H1 (cell line): ENCODE measurements at regions not wholly inside any gene's neighbourhood (a gene's known extent, or its start where the extent isn't known, plus 50 kb on each side); places are given as distances from the start of the nearest gene placed in this dataset.

Experiments used
- CTCF ChIA-PET: fragments of 300-600 bp; sonication (Branson Sonifier 250); formaldehyde crosslinking; loops from one replicate; lab custom pipeline; 2021; ENCODE audit not compliant: partially characterized antibody; lab: Charles Lee
- POLR2A ChIA-PET: fragments of 300-600 bp; sonication (Branson Sonifier 250); formaldehyde crosslinking; loops from one replicate; lab custom pipeline; 2021; ENCODE audit warnings: inconsistent platforms; ENCODE audit not compliant: partially characterized antibody; lab: Charles Lee
- DNase-seq, 2 experiments: peaks; one replicate each; pipeline versions ENCODE4 v3.0.0 to v3.0.0-alpha.2; 2010 to 2022; ENCODE audit warnings: low spot score in 2 of 2, low read depth in 1 of 2, mixed read lengths in 1 of 2
- FAIRE-seq: peaks from 2 replicates; lab custom pipeline; 2011; peaks lifted over from hg19 to GRCh38; lab: Jason Lieb, UNC
- H2AFZ ChIP-seq: 2 replicates; pipeline ENCODE4 v1.8.1; 2012; ENCODE audit warnings: low read length, inconsistent platforms
- H2AK5ac ChIP-seq: 2 replicates; pipeline ENCODE4 v1.6.1; 2013; ENCODE audit warnings: low read depth, low read length
- H2BK120ac ChIP-seq: replicated peaks from 2 replicates; pipeline ENCODE3; 2013; ENCODE audit warnings: low read depth, low read length, inconsistent platforms
- H2BK12ac ChIP-seq: 2 replicates; pipeline ENCODE4 v1.6.1; 2013; ENCODE audit warnings: low read depth, low read length
- H2BK15ac ChIP-seq: 2 replicates; pipeline ENCODE4 v1.6.1; 2013; ENCODE audit warnings: low read length
- H2BK20ac ChIP-seq: 2 replicates; pipeline ENCODE4 v1.6.1; 2013; ENCODE audit warnings: low read length
- H2BK5ac ChIP-seq: 2 replicates; pipeline ENCODE4 v1.6.1; 2013; ENCODE audit warnings: low read depth, low read length
- H3K14ac ChIP-seq: 2 replicates; pipeline ENCODE4 v1.6.1; 2013; ENCODE audit warnings: inconsistent platforms; ENCODE audit not compliant: insufficient read length
- H3K18ac ChIP-seq: 2 replicates; pipeline ENCODE4 v1.6.1; 2013; ENCODE audit warnings: low read length; ENCODE audit errors: extremely low read depth
- H3K23ac ChIP-seq: 2 replicates; pipeline ENCODE4 v1.6.1; 2013; ENCODE audit warnings: inconsistent platforms; ENCODE audit not compliant: insufficient read length
- H3K23me2 ChIP-seq: 2 replicates; pipeline ENCODE4 v1.6.1; 2013; ENCODE audit warnings: low read depth, low read length
- H3K27ac ChIP-seq: 2 replicates; pipeline ENCODE4 v1.6.1; 2011; ENCODE audit warnings: low read depth, low read length, inconsistent platforms
- H3K27me3 ChIP-seq, 4 experiments: replicated peaks in 1 of 4; 1 replicate in 1 of 4; 2 replicates in 3 of 4; pipeline versions ENCODE4 v1.6.1 to v1.8.1; 2011 to 2013; ENCODE audit warnings: low read length in 3 of 4, mild to moderate bottlenecking in 3 of 4, inconsistent platforms in 2 of 4, mixed read lengths in 2 of 4, moderate library complexity in 1 of 4; ENCODE audit not compliant: control insufficient read depth in 3 of 4, insufficient read depth in 3 of 4; ENCODE audit errors: extremely low read depth in 1 of 4
- H3K36me3 ChIP-seq, 4 experiments: 2 replicates each; pipeline versions ENCODE4 v1.6.1 to v1.8.1; 2011 to 2013; ENCODE audit warnings: mild to moderate bottlenecking in 4 of 4, low read length in 3 of 4, moderate library complexity in 2 of 4, control low read depth in 1 of 4, inconsistent platforms in 1 of 4; ENCODE audit not compliant: insufficient read depth in 4 of 4, control insufficient read depth in 2 of 4
- H3K4ac ChIP-seq: replicated peaks from 2 replicates; pipeline ENCODE3; 2013; ENCODE audit warnings: low read length, low read depth, mixed read lengths, inconsistent platforms; ENCODE audit not compliant: insufficient read length
- H3K4me1 ChIP-seq, 4 experiments: replicated peaks in 1 of 4; 1 replicate in 1 of 4; 2 replicates in 3 of 4; pipeline versions ENCODE4 v1.6.1 to v1.8.1; 2011 to 2013; ENCODE audit warnings: low read length in 3 of 4, inconsistent platforms in 2 of 4, mixed read lengths in 1 of 4; ENCODE audit not compliant: insufficient read depth in 4 of 4, control insufficient read depth in 3 of 4
- H3K4me2 ChIP-seq, 2 experiments: 2 replicates each; pipeline versions ENCODE4 v1.6.1 to v1.8.1; 2011 to 2013; ENCODE audit warnings: low read depth in 2 of 2, low read length in 2 of 2, control low read depth in 1 of 2, inconsistent platforms in 1 of 2, mild to moderate bottlenecking in 1 of 2; ENCODE audit not compliant: insufficient read depth in 1 of 2
- H3K4me3 ChIP-seq, 4 experiments: fragments of 200-600, 300-600 bp in 1 of 4; sonication (generic), shearing (Covaris generic), sonication (Bioruptor Twin) in 1 of 4; 2 replicates each; pipeline versions ENCODE4 v1.5.1 to v1.8.1; 2011 to 2016; ENCODE audit warnings: low read length in 4 of 4, low read depth in 3 of 4, control low read depth in 2 of 4, inconsistent platforms in 2 of 4, mild to moderate bottlenecking in 2 of 4, mixed read lengths in 1 of 4, moderate library complexity in 1 of 4; ENCODE audit not compliant: insufficient read depth in 2 of 4; ENCODE audit errors: extremely low read depth in 1 of 4
- H3K56ac ChIP-seq: replicated peaks from 2 replicates; pipeline ENCODE3; 2013; ENCODE audit warnings: low read depth, mild to moderate bottlenecking, mixed read lengths, low read length, inconsistent platforms; ENCODE audit not compliant: insufficient read length
- H3K79me1 ChIP-seq: 2 replicates; pipeline ENCODE4 v1.6.1; 2013; ENCODE audit warnings: low read depth, low read length, control low read depth
- H3K79me2 ChIP-seq, 2 experiments: 2 replicates each; pipeline versions ENCODE4 v1.6.1 to v1.8.1; 2012 to 2013; ENCODE audit warnings: low read length in 2 of 2, mild to moderate bottlenecking in 2 of 2, inconsistent platforms in 1 of 2; ENCODE audit not compliant: insufficient read depth in 2 of 2, control insufficient read depth in 1 of 2
- H3K9ac ChIP-seq, 4 experiments: replicated peaks in 1 of 4; 1 replicate in 1 of 4; 2 replicates in 3 of 4; pipeline versions ENCODE4 v1.6.1 to v1.8.1; 2011 to 2013; ENCODE audit warnings: low read depth in 3 of 4, low read length in 3 of 4, control low read depth in 2 of 4, mild to moderate bottlenecking in 2 of 4, moderate library complexity in 2 of 4, inconsistent platforms in 1 of 4; ENCODE audit errors: extremely low read depth in 1 of 4
- H3K9me3 ChIP-seq, 2 experiments: 2 replicates each; pipeline versions ENCODE4 v1.6.1 to v1.8.1; 2012 to 2013; ENCODE audit warnings: mild to moderate bottlenecking in 2 of 2, moderate library complexity in 2 of 2, control low read depth in 1 of 2, inconsistent platforms in 1 of 2, low read depth in 1 of 2, low read length in 1 of 2, mixed read lengths in 1 of 2; ENCODE audit not compliant: insufficient read depth in 2 of 2
- H4K20me1 ChIP-seq, 2 experiments: replicated peaks in 1 of 2; 2 replicates each; pipeline versions ENCODE3 to v1.8.1; 2011 to 2013; ENCODE audit warnings: inconsistent platforms in 2 of 2, low read length in 2 of 2, mild to moderate bottlenecking in 1 of 2; ENCODE audit not compliant: insufficient read depth in 2 of 2, control insufficient read depth in 1 of 2
- H4K5ac ChIP-seq: 2 replicates; pipeline ENCODE4 v1.6.1; 2013; ENCODE audit warnings: low read length, low read depth, mixed read lengths, inconsistent platforms; ENCODE audit not compliant: insufficient read length
- H4K8ac ChIP-seq: 2 replicates; pipeline ENCODE4 v1.8.0; 2013; ENCODE audit warnings: mild to moderate bottlenecking, moderate library complexity, low read length, inconsistent platforms; ENCODE audit not compliant: insufficient read depth; ENCODE audit errors: extremely low read depth
- H4K91ac ChIP-seq: replicated peaks from 2 replicates; pipeline ENCODE3; 2013; ENCODE audit warnings: low read length, mixed read lengths, inconsistent platforms; ENCODE audit not compliant: insufficient read length
- SP2 ChIP-seq: IDR thresholded peaks from 2 replicates; pipeline ENCODE4 v1.6.1; 2012; ENCODE audit warnings: mild to moderate bottlenecking, low read length, inconsistent platforms
- WGBS, 2 experiments: shearing (Covaris generic) in 1 of 2; methylation state at CpG; one replicate each; pipeline versions ENCODE4 v1.1.6 to v1.1.7; 2013 to 2015; ENCODE audit warnings: low lambda C conversion rate in 2 of 2, mixed read lengths in 2 of 2, inconsistent platforms in 1 of 2, low coverage in 1 of 2, missing lambda C conversion rate in 1 of 2; ENCODE audit not compliant: insufficient replicate concordance in 2 of 2, insufficient coverage in 1 of 2, insufficient read length in 1 of 2; ENCODE audit errors: extremely low coverage in 1 of 2, missing lambda C conversion rate in 1 of 2; 5-methylcytosine and 5-hydroxymethylcytosine counted together
- TF ChIP-seq, protein P1 (sequence below), 3 experiments: IDR thresholded peaks; 1 replicate in 2 of 3; 2 replicates in 1 of 3; pipeline versions ENCODE4 v1.5.1 to v1.6.1; 2011; ENCODE audit warnings: low read length in 3 of 3, mild to moderate bottlenecking in 3 of 3, inconsistent platforms in 2 of 3, low read depth in 1 of 3, moderate library complexity in 1 of 3; ENCODE audit not compliant: insufficient read depth in 1 of 3; ENCODE audit errors: control extremely low read depth in 1 of 3

DNA sequence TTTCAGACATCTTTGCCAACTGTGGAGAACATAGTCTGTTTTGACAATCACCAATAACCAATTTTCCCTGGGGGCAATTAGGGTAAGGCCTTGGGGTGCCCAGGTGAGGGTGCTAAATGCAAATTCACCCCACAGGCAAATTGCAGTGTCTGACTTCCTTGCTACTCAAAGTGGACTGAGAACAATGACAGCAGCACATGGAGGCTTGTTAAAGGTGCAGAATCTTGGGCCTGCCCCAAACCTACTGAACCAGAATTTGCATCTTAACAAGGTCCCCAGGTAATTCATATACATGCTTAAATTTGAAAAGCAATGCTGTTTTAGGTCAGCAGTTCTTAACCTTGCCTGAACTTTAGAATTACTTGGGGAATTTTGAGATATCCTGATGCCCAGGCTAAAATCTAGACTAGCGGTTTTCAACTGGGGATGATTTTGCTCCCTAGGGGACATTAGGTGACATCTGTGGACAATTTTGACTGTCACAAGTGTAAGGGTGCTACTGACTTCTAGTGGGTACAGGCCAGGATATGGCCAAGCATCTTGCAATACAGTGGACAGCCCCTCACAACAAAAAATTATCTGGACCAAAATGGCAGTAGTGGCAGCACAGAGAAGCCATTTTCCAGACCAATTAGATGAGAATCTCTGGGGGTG, 80.2 kb upstream of the GCFC2 start:
- H3K14ac ChIP-seq, result no peak overlapping the region
- no peak overlapping the region for H2BK120ac ChIP-seq
- H2BK20ac ChIP-seq, result no peak overlapping the region
- H4K91ac ChIP-seq, result no peak overlapping the region
- FAIRE-seq (no peak), DNase-seq (no peak)
- no peaks in the 10 kb centered on the region for H3K79me2 ChIP-seq
- H3K79me1 ChIP-seq, result no peaks in the 10 kb centered on the region
- WGBS, 2 experiments, result 100% methylated on average over 1 of the region's 1 CpG; no CpG with 5 or more reads in 1 of the 2 experiments
- CTCF ChIA-PET, result interaction anchor here (1.0 kb wide), 1 partner anchor 811 kb away, joined by 3 read pairs; no protein-coding TSS in a partner anchor
- no peak overlapping the region for H3K27ac ChIP-seq
- H3K4me3 ChIP-seq, result no peak overlapping the region
- no peak overlapping the region for H3K23ac ChIP-seq
- no peak overlapping the region for H3K18ac ChIP-seq
- H2BK15ac ChIP-seq, result no peak overlapping the region
- peaks cover 0 to 11% (median 1%) of the 10 kb centered on the region in 4 experiments; a peak in 1 of 7 replicates for H3K4me1 ChIP-seq
- POLR2A ChIA-PET, result no interaction called here
- TF ChIP-seq SP2, result no peak
- TF ChIP-seq, protein P1, sequence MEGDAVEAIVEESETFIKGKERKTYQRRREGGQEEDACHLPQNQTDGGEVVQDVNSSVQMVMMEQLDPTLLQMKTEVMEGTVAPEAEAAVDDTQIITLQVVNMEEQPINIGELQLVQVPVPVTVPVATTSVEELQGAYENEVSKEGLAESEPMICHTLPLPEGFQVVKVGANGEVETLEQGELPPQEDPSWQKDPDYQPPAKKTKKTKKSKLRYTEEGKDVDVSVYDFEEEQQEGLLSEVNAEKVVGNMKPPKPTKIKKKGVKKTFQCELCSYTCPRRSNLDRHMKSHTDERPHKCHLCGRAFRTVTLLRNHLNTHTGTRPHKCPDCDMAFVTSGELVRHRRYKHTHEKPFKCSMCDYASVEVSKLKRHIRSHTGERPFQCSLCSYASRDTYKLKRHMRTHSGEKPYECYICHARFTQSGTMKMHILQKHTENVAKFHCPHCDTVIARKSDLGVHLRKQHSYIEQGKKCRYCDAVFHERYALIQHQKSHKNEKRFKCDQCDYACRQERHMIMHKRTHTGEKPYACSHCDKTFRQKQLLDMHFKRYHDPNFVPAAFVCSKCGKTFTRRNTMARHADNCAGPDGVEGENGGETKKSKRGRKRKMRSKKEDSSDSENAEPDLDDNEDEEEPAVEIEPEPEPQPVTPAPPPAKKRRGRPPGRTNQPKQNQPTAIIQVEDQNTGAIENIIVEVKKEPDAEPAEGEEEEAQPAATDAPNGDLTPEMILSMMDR (IDR thresholded peaks at IDR 0.05; ENCODE audit: control extremely low read depth in 1 of 3, insufficient read depth in 1 of 3, low read depth in 1 of 3, low read length in 3 of 3), result no peak
- H3K36me3 ChIP-seq, result no peaks in the 10 kb centered on the region
- H2AK5ac ChIP-seq, result no peak overlapping the region
- H2BK5ac ChIP-seq, result no peak overlapping the region
- no peak overlapping the region for H3K56ac ChIP-seq
- H4K20me1 ChIP-seq, result no peaks in the 10 kb centered on the region
- H3K4me2 ChIP-seq, result no peak overlapping the region
- H3K9ac ChIP-seq, result no peak overlapping the region
- H3K4ac ChIP-seq, result no peak overlapping the region
- no peak overlapping the region for H2AFZ ChIP-seq
- H4K5ac ChIP-seq, result no peak overlapping the region
- H2BK12ac ChIP-seq, result no peak overlapping the region
- no peaks in the 10 kb centered on the region for H3K27me3 ChIP-seq
- H4K8ac ChIP-seq, result no peak overlapping the region
- no peaks in the 10 kb centered on the region for H3K9me3 ChIP-seq
- no peaks in the 10 kb centered on the region for H3K23me2 ChIP-seq
